ENCODE measurements at regions not wholly inside any gene's neighbourhood (a gene's known extent, or its start where the extent isn't known, plus 50 kb on each side); places are given as distances from the start of the nearest gene placed in this dataset.

DNA sequence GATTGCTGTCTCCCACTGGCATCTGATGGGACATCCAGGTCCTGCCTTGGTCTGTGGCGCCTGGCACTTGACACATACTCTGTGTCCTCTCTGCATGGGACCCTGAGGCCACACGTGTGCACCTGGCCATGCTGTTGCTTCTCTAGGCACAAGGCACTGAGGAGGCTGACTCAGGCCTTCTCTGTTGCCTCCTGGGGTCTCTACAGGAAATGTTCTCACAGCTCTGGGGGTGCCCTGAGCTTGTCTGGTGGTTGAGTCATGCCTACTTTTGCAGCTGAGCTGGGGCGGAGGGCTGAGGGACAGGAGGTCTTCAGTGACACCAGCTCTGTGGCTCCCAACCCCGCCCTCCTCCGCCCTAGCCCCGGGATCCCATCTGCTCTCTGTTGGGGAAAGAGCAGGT is 207.0 kb upstream of the HS6ST1 start:
- peak; percentile 60 for DNase-seq (ENCODE audit: low read depth)

DNA sequence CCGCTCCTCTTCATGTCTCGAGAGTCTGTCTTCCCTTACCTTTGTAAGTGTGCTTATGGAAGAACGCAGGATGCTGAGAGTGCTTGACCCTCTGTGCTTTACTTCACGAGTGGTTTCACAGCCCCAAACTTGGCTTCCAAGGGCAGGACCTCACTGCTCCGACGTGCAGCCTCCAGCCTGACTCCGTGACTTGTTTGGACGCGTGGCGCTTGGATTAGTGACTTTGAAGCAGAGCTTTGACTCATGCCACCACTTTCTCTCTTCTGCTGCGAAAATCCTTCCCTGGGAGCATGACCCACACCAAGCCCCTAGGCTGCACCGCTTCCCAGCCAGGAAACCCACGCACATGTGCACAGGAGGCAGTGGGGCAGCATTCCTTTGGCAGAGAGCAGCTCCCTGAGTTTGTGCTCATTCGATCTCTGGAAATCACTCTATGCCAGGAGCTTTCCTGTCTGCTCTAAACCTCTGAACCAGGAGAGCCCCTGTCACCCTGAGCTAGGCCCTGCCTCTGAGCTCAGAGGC is 207.8 kb upstream of the HS6ST1 start:
- no peak for DNase-seq (ENCODE audit: low read depth)

DNA sequence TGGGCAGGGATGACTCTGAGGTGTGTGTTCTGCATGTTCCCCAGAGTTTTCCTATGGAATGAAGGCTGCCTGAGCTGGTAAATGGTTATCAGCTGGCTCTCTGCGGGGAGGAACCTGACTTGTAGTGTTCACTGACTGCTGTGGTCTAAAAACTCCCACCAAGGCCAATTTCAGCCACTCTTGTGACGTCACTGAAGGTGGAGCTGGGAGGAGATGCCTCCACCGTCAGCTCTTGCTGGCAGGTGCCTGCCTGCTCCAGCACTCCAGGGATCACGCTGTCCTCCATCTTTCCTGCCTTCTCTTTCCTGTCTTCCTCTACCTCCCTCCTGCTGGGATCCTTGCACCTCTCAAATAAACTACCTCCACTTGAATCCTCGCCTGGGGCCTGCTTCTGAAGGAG is 209.5 kb upstream of the HS6ST1 start:
- no peak for DNase-seq (ENCODE audit: low read depth)

DNA sequence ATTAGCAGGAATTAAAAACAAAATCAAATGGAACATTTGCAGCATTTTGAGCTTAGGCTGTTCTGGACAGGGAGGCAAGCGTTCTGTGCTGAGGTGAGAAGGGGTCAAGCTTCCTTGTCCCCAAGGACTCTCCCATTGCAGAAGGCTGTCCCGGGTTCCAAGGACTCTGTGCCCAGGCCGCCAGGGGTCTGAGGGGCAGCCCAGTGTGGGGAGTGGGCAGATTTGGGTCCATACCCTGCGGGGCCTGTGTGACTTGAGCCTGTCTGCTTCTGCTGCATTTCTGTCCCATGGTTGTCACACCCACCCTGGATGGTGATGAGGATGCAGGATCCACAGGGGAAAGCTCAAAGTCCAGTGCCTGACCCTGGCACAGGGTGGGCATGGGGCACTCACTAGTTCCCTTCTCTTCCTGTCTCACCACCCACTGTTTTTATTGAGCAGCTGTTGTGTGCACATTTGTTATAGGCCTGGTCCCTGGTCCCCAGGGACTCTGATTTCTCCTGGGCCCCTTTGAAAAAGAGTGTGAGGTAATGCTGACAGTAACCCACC is 211.4 kb upstream of the HS6ST1 start:
- DNase-seq (ENCODE audit: low read depth), result no peak

DNA sequence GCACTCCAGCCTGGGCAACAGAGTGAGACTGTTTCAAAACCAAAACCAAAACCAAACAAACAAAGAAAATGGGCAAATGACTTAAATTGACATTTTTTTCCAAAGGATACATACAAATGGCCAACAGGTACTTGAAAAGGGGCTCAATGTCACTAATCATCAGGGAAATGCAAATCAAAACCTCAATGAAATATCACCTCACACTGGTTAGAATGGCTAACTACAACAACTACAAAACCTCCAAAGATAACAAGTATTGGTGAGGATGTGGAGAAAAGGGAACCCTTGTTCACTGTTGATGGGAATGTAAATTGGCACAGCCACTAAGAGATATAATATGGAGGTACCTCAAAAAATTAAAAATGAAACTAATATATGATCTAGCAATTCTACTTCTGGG is 213.2 kb upstream of the HS6ST1 start:
- no peak for DNase-seq (ENCODE audit: low read depth)

DNA sequence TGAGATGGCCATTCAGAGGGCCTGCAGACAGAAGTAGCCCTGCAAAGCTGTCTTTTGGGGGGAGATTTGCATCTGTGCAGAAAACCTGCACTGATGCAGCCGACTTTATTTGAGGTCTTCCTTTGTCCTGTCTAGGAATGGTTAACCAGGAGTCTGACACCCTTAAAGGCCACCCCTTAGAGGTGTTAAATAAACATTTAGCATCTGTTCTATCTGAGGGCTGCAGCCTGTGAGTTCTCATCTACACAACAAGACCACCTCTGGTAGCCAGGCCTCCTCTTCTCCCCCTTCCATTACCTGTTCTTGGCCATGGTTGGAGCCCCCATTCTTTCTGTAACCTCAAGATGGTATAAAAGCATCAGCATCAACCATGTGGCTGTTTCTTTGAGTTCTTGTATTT is 214.4 kb upstream of the HS6ST1 start:
- DNase-seq (ENCODE audit: low read depth), result no peak

DNA sequence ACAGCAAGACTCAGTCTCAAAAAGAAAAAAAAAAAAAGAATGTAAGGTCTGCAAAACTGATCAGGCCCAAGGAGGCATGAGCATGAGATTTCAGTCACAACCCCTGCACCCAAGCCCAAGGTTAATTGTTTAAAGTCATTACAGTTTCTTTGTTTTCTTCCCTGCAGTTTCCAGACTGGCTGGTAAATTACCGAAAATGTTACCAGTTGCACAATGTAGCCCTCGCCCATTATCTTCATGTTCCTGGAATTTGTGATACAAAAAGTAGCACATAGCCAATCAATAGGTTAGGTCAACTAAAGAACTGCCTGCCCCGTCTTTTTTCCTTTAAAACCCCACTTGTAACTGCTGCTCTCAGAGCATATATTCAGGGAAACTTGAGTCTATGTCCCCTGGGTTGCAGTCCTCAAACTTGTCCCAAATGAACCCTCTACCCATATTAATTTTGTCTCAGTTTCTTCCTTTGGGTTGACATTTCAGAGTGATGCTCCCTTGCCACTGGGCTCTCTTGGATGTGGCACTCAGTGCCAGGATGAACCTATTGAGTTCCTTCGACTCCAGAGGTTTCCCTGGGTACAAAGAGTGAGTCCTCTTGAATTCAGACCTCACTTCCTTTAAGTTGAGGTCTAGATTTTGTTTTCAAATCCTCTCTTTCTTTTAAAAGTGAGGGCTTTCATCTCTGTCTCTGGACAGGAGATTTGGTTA is 216.2 kb upstream of the HS6ST1 start:
- no peak for DNase-seq (ENCODE audit: low read depth)

DNA sequence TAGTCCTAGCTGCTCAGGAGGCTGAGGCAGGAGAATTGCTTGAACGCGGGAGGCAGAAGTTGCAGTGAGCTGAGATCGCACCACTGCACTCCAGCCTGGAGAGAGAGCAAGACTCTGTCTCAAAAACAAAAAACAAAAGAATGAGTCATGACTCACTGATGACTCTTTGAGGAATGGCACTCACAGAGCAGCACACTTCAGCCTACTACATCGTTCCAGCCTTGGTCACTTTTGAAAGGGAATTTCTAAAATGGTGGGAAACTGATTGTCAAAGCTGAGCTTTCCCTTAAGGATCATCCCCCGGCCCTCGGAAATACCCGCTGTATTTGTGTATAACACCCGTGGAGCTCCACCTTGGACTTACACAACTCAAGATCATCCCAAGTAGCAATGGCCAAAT is 217.3 kb upstream of the HS6ST1 start:
- peak; percentile 81 for DNase-seq (ENCODE audit: low read depth)

DNA sequence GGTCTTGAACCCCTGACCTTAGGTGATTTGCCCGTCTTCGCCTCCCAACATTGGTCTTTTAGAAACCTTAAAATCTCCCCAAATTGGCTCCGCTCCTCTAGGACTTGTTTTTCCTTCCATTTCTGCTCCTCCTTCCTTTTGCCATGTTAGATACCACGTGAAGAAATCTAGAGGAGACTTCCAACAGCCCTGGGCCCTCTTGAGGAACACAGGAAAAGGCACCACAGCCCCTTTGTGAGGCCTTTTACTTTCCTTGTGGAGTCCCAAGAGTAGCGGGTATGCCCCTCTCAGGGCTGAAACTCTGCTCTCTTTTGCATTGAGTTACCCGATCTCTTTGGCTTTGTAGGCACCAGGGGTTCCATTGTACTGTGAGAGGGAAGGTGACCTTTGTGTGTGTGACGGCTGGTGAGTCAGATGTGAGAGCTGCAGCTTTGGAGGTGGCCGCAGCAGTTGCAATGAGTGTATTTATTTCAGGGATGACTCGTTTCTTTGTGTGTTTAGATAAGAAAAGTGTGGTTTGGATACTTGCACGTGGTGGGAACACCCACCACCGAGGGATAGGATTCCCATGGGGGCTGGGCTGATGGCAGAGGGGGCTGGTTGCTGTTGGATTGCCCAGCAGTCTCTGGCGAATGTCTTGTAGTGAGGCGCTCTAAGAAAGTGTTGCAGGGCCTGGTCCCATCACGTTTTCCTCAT is 218.4 kb upstream of the HS6ST1 start:
- peak; percentile 97 for DNase-seq (ENCODE audit: low read depth)

DNA sequence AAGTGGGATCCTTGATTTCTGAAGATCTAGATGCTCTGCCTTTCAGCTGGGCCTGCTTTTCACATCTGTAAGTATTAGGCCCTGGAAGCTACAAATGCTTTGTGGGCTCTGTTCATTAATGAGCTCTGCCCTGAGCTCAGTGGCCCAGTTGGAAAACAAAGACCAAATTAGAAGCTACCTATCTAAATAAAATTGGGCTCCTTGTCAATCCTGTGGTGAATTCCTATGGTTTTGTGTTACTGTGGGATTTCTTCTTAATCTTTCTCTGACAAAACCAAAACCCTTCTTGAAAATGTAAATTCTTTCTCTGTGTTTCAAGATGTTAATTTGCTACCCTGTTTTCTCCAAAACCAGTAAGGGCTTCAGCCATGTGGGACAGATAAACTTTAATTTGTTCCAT is 219.0 kb upstream of the HS6ST1 start:
- DNase-seq (ENCODE audit: low read depth), result no peak

DNA sequence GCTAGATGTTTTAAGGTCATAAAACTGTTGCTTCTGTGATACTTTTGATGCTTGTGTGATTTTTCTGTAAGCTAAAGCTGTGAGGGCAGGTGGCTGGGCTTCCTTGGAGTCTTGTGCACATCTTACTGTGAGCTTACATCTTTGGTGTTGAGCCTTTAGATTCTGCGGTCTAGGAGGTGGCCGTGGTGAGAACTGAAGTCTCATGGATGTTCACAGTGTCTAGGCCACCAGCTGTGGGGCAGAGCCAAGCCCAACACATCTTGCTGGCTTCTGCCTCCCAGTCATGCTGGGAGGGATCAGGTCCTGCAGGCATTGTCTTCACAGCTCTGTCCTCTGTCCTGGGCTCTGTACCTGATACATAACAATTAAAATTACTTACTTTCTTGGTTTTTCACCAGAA is 219.7 kb upstream of the HS6ST1 start:
- no peak for DNase-seq (ENCODE audit: low read depth)

DNA sequence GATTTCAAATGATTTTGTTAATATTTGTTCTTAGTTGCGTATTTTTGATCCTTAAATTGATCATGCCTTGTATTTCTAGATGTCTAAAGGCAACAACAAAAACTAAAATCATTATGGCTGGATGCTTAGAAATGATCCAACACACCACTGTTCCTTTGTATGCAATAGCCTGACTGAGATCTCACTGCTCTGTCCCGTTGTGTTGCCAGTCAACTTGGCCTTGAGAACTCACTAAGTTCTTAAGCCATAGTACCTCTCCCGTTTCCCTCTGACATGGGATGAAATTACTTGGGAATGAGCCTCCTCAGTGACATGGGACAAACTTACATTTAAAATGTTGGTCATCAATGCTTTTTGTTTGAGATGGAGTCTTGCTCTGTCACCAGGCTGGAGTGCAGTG is 222.0 kb upstream of the HS6ST1 start:
- DNase-seq (ENCODE audit: low read depth), result no peak

DNA sequence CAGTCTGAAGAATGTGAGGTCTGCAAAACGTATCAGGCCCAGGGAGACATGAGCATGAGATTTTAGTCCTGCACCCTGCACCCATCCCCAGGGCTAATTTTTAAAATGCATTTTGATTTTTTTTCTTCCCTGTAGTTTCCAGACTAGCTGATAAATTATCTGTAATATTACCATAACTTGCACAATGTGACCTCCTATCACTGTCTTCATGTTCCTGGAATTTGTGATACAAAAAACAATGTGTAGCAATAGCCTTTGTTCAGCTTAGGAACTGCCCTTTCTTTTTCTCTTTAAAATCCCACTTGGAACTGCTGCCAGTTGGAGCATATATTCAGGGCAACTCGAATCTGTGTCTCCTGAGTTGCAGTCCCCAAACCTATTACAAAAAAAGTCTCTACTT is 222.8 kb upstream of the HS6ST1 start:
- no peak for DNase-seq (ENCODE audit: low read depth)

DNA sequence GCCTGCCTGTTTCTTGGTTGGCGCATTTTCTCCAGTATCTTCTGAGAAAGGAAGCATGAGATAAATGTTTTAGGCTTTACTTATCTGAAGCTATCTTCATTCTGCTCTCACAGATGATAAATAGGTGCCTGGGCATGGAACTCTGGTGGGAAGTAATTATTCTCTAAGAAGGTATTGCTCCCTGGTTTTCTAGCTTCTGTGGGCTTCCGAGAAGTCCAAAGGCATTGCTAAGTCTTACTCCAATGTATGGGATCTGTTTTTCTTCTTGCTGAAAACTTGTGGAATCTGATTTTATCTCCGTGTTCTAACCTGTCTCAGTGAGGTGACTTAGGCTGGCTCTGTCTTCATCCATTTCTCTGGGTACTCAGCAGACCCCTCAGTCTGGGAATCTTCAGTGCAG is 224.4 kb upstream of the HS6ST1 start:
- no peak for DNase-seq (ENCODE audit: low read depth)

DNA sequence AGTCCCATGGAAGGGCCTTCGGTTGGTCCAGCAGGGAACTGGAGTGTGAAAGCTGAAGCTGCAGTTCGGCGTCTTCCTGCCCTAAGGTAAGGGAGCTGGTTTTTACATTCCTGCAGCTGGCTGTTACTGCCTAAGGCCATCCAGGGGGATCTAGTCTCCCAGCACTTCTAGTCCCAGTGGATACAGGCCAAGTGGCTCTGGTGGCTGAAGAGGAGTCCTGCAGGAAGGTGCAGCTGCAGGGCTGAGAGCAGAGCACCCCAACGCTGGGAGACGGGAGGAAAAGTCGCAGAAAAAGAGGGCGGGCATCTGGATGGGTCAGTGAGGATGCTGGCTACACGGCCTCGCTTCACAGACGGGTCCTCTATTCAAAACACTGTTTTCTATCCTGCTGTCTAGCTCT is 225.0 kb upstream of the HS6ST1 start:
- DNase-seq (ENCODE audit: low read depth), result no peak

DNA sequence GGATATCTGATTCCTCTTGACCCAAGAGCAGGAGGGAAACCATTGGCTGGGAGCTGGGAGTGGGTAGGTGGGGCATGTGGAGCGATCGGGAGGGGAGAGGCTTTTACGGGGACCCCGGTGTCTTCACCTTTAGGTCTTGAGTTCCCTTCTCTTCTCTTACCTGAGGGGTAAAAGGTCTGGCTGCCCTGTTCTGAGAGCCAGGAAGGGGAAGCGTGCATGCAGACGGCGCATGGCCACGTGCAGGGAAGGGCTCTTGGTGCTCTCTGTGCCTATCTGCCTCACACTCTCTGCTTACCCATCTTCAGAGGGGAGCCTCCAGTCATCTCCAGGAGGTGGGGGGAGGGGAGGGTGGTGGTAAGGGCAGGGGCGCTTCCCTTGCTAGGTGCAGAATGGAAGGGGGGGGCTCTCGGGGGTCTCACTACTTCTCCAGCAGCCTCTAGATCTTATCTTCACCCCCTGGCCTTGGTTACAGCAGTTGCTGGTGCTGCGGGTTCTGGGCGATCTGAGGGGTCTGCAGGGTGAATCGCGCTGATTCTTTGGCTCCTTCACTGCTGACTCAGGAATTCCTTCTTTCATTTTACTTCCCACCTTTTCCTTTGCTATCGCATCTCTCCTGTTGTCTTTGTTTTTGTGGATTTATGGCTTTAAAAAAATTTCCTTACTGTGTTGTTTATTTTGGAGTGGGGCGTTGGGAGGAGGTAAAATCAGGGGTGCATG is 225.8 kb upstream of the HS6ST1 start:
- DNase-seq (ENCODE audit: low read depth), result no peak

DNA sequence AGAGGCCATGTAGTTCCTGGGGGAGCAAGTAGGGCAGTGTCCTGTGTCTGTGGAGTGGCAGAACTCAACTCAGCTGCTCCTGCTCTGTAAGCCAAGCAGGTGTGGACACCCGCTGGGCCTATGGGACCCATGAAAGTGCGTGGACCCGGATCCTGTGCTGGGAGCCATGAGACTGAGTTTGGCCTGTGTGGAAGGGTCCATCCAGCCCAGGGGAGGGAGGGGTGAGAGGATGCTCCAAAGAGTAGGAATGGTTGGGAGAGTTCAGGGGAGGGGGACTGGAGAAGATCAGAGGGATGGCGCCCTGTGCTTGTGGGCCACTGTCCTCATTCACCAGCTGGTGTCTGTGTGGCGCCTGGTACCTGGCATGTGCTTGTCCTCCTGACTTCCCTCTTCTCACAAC is 226.4 kb upstream of the HS6ST1 start:
- no peak for DNase-seq (ENCODE audit: low read depth)

DNA sequence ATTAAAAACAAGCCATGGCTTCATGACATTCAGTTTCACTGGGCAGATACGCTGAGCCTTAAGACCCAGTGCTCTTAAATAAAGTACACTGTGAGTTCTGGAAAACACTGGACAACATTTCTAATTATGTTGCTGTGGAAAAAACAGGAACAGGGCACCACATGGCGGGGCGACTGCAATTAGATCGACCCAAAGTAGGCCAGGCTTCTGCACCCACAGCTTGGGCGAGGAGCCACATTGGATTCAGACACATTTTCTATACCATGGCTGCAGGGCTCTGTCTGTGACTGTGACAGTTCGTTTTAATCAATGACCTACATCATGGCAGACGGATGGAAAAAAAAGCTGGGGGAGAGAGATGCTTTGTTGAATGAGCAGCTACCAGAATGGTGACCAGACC is 227.2 kb upstream of the HS6ST1 start:
- DNase-seq (ENCODE audit: low read depth), result no peak

DNA sequence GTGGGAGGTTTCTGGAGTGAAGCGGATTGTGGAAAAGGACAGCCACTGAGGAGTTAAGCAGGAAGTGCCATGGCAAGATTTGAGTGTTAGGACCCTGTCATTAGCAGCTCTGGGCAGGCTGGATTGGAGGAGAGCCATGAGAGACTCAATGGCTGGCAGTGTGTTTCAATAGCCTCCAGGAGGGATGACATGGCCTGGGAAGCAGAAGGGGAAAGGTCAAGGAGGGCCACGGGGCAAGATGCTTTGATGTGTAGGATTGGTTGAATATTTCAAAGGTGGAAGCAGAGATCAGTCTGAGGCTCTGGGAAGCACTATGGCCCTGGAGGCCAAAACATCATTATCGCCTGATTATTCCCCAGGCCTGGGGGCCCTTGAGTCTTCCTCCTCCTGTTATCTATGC is 229.0 kb upstream of the HS6ST1 start:
- no peak for DNase-seq (ENCODE audit: low read depth)

DNA sequence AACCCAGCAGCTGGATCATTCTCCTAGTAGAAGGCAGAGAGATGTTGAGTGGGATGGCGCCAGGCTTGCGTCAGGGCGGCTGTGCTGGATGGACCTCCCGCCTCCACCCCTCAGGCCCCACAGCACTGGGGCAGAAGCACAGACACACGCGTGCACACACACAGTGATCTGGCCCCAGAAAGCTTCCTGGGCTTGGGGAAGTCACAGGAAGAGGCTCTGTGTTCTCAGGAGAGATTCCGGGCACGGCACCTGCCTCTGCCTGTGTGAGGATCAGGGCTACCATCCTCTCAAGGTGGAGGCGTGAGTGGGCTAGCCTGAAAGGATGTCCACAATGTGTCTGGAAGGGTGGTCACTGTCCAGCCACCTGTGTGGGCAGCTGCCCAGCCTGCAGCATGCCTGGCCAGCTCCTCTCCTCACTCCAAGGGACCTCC is 229.8 kb upstream of the HS6ST1 start:
- no peak for DNase-seq (ENCODE audit: low read depth)

DNA sequence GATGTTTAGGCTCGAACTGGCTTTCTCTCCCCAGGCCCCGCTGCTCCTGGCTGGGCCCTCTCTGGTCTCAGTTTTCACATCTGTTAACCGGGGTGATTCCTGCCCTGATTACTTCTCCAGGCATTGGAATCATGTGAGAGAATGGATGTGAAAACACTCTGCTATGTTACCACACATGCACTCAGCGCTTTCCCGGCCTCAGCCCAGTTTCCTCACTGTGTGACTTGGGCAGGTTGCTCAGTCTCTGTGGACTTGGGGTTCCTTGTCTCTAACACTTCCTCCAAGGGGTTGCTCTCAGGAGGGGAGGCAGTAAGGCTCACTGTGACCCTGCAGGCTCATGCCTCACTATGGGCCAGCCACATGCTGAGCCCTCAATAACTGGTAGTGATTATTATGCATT is 230.4 kb upstream of the HS6ST1 start:
- DNase-seq (ENCODE audit: low read depth), result no peak

DNA sequence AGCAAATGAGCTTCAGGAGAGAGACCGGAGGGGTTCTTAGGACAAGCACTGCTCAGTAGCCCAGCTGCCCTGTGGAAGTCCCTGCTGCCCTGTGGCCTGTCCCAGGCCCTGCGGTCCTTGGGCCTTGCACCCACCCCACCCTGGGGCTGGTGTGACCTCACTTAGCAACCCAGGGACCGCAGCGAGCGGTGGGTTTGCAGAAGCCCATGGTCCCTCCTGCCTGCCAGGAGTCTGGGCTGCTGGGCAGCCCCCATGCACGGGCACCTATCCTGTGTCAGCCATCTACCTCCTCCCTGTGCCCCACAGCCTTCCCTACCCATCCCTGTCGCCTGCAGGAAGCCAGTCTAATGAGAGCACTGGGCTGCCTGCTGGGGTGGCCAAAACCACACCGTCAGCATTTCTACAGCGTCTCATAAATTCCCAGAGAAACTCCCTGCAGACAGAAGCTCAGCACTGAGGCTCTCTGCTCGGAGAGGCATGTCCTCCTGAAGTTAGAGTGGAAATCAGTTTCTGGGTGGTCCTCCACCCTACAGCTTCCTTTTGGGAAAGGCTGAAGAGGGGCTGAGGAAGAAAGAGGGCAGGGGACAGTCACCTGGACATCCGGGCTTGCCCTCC is 231.1 kb upstream of the HS6ST1 start:
- no peak for DNase-seq (ENCODE audit: low read depth)

Measured in HT1080 (cell line).